Activated CD4-positive, alpha-beta T cell treated with anti-CD3 and anti-CD28 coated beads for 4 hours (primary cell): ENCODE measurements at regions not wholly inside any gene's neighbourhood (a gene's known extent, or its start where the extent isn't known, plus 50 kb on each side); places are given as distances from the start of the nearest gene placed in this dataset.

Source experiments
- DNase-seq, 2 donors: peaks; one replicate each; pipeline ENCODE4 v3.0.0-alpha.2; 2020

- no peak for DNase-seq
These were observed 366.5 kb downstream of the SEC14L1 start for GRCh38 chr17:77507111-77507885.

- no peak for DNase-seq
These were observed 367.4 kb downstream of the SEC14L1 start for GRCh38 chr17:77508047-77508715.

- DNase-seq, result no peak
These were observed 368.3 kb downstream of the SEC14L1 start for GRCh38 chr17:77509089-77509488.

- no peak for DNase-seq
These were observed 368.8 kb downstream of the SEC14L1 start for GRCh38 chr17:77509599-77509998.

GRCh38 chr17:77510133-77510796 is 369.5 kb downstream of the SEC14L1 start:
- DNase-seq, result no peak

GRCh38 chr17:77511514-77512061 is 370.8 kb downstream of the SEC14L1 start:
- DNase-seq, result no peak

- no peak for DNase-seq
These were observed 371.5 kb downstream of the SEC14L1 start for GRCh38 chr17:77512062-77512946.

GRCh38 chr17:77513045-77513444 is 372.3 kb downstream of the SEC14L1 start:
- no peak for DNase-seq

- no peak for DNase-seq
These were observed 374.5 kb downstream of the SEC14L1 start for GRCh38 chr17:77515227-77515626.

GRCh38 chr17:77516902-77517301 is 376.1 kb downstream of the SEC14L1 start:
- DNase-seq, result no peak

GRCh38 chr17:77521076-77521475 is 380.3 kb downstream of the SEC14L1 start:
- DNase-seq, result no peak

- DNase-seq, result no peak
These were observed 382.8 kb downstream of the SEC14L1 start for GRCh38 chr17:77523540-77523939.

- DNase-seq, result no peak
These were observed 385.5 kb downstream of the SEC14L1 start for GRCh38 chr17:77526259-77526711.

GRCh38 chr17:77526728-77527350 is 386.1 kb downstream of the SEC14L1 start:
- DNase-seq, result no peak

- DNase-seq, result no peak
These were observed 386.6 kb downstream of the SEC14L1 start for GRCh38 chr17:77527409-77527808.

- DNase-seq, result no peak
These were observed 387.2 kb downstream of the SEC14L1 start for GRCh38 chr17:77527836-77528505.

GRCh38 chr17:77528516-77529327 is 388.0 kb downstream of the SEC14L1 start:
- DNase-seq, result no peak

- DNase-seq, result no peak
These were observed 388.5 kb downstream of the SEC14L1 start for GRCh38 chr17:77529328-77529650.

- no peak for DNase-seq
These were observed 389.8 kb downstream of the SEC14L1 start for GRCh38 chr17:77530591-77530990.

- no peak for DNase-seq
These were observed 390.2 kb downstream of the SEC14L1 start for GRCh38 chr17:77531002-77531401.

GRCh38 chr17:77531641-77532040 is 390.9 kb downstream of the SEC14L1 start:
- DNase-seq, result no peak
